K562 (cell line): ENCODE measurements at regions not wholly inside any gene's neighbourhood (a gene's known extent, or its start where the extent isn't known, plus 50 kb on each side); places are given as distances from the start of the nearest gene placed in this dataset.
A peak's percentile ranks its signal among the peaks of the same experiment; 100 is the strongest.

Source experiments
- HNRNPUL1 ChIP-seq: fragments of 200-400 bp; formaldehyde crosslinking; IDR thresholded peaks from 2 replicates; pipeline ENCODE4 v1.6.1; 2017; ENCODE audit warnings: low read length
- MCM5 ChIP-seq: fragments of 450-650 bp; IDR thresholded peaks from 2 replicates; pipeline ENCODE4 v1.6.1; 2016; ENCODE audit warnings: low read depth
- MIER1 ChIP-seq: fragments of 450-650 bp; IDR thresholded peaks from 2 replicates; pipeline ENCODE4 v1.6.1; 2016; ENCODE audit warnings: antibody characterized with exemption, mild to moderate bottlenecking, low read depth
- NFYB ChIP-seq: IDR thresholded peaks from 2 replicates; pipeline ENCODE4 v1.6.1; 2011; ENCODE audit warnings: mild to moderate bottlenecking, moderate library complexity; ENCODE audit not compliant: insufficient read length; ENCODE audit errors: extremely low read depth
- POLR3A ChIP-seq: IDR thresholded peaks from 2 replicates; pipeline ENCODE4 v1.6.1; 2011; ENCODE audit warnings: borderline replicate concordance, mild to moderate bottlenecking, moderate library complexity; ENCODE audit not compliant: insufficient read length, insufficient read depth; ENCODE audit errors: extremely low read depth
- RBM34 ChIP-seq: fragments of 200-400 bp; formaldehyde crosslinking; IDR thresholded peaks from 2 replicates; pipeline ENCODE4 v1.6.1; 2018; ENCODE audit warnings: low read length, borderline replicate concordance; ENCODE audit not compliant: insufficient read depth
- SMAD3 ChIP-seq: fragments of 450-650 bp; formaldehyde crosslinking; conservative IDR thresholded peaks from 2 replicates; pipeline ENCODE4 v1.4.0; 2020; ENCODE audit warnings: mild to moderate bottlenecking
- TAF15 ChIP-seq: fragments of 200-400 bp; formaldehyde crosslinking; IDR thresholded peaks from 2 replicates; pipeline ENCODE4 v1.6.1; 2017; ENCODE audit warnings: mild to moderate bottlenecking, low read depth, low read length, moderate library complexity
- TEAD1 ChIP-seq, 2 experiments: fragments of 450-650 bp in 1 of 2; sonication (generic) in 1 of 2; formaldehyde crosslinking; IDR thresholded peaks; 2 replicates each; pipeline versions ENCODE4 v1.4.0 to v1.8.0; 2020 to 2022; ENCODE audit warnings: mild to moderate bottlenecking in 2 of 2, missing genetic modification reagents in 1 of 2
- TGIF2 ChIP-seq: sonication (generic); formaldehyde crosslinking; IDR thresholded peaks from 2 replicates; pipeline ENCODE4 v1.8.1; 2022; ENCODE audit warnings: mild to moderate bottlenecking, missing genetic modification reagents, moderate library complexity
- TF ChIP-seq, protein P1 (sequence below): sonication (generic); formaldehyde crosslinking; IDR thresholded peaks from 2 replicates; pipeline ENCODE4 v1.8.0; 2022; ENCODE audit warnings: missing genetic modification reagents, mild to moderate bottlenecking, borderline replicate concordance
- TF ChIP-seq, protein P2 (sequence below): fragments of 250-450 bp; sonication (Bioruptor Pico); IDR thresholded peaks from 2 replicates; pipeline ENCODE4 v1.4.0; 2020; ENCODE audit warnings: mild to moderate bottlenecking
- TF ChIP-seq, protein P3 (sequence below), 2 experiments: fragments of 450-650 bp in 1 of 2; sonication (generic) in 1 of 2; formaldehyde crosslinking in 1 of 2; IDR thresholded peaks in 1 of 2; conservative IDR thresholded peaks in 1 of 2; 2 replicates each; pipeline versions ENCODE4 v1.6.1 to v1.8.1; 2016 to 2023; ENCODE audit warnings: mild to moderate bottlenecking in 2 of 2, moderate library complexity in 2 of 2, inconsistent platforms in 1 of 2, missing genetic modification reagents in 1 of 2
- TF ChIP-seq, protein P4 (sequence below), 2 experiments: fragments of 200-800 bp in 1 of 2; sonication (Bioruptor generic) in 1 of 2; sonication (generic) in 1 of 2; formaldehyde crosslinking in 1 of 2; IDR thresholded peaks in 1 of 2; conservative IDR thresholded peaks in 1 of 2; 2 replicates each; pipeline versions ENCODE4 v1.5.0 to v1.6.1; 2016 to 2020; ENCODE audit warnings: missing compliant biosample characterization in 1 of 2, missing genetic modification characterization in 1 of 2, missing genetic modification reagents in 1 of 2
- TF ChIP-seq, protein P5 (sequence below): fragments of 450-650 bp; formaldehyde crosslinking; conservative IDR thresholded peaks from 2 replicates; pipeline ENCODE4 v1.4.0; 2022; ENCODE audit warnings: mild to moderate bottlenecking, missing genetic modification characterization
- TF ChIP-seq, protein P6 (sequence below): IDR thresholded peaks from 2 replicates; pipeline ENCODE4 v1.6.1; 2012; ENCODE audit warnings: low read depth, low read length, improper control_type of control experiment, borderline replicate concordance

DNA sequence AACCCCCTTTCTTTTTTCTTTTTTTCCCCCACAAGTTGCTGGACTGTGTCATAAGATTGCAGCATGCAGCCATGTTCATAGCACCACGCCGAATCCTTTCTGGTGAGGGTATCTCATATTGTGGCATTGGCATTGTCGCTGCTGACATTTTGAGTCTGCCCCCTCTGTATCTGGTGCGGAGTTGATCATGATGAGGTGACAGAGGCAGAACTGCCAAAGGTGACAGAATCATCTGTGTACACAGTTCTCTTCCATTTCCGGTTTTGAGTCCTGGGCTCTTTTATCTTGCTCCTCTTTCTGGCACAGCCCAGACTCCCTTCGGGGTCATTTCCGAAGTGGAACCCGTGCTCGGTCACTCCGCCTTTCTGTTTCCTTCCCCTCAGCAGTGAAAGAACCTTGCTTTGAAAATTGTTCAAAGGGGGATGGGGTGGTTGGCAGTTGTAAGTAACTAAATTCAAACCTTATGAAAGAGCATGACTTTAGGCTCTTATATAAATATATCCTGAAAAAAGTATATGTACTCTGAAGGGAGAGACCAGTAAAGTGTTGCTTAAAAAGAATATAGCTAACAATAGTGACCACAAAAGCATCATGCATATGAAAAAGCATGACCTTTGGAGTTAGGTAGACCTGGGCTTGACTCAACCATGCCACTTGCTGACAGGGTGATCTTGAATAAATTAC lies 55.0 kb upstream of the BMP2K start (continued):
- TF ChIP-seq HNRNPUL1 (no peak), POLR3A (no peak), TEAD1 (CRISPR knock-in tag; IDR thresholded peaks at IDR 0.05) (peak in 1 of 2 experiments; percentile 46; a peak in 1 of 4 replicates), MIER1 (no peak), TAF15 (no peak), MCM5 (no peak), TGIF2 (no peak), RBM34 (no peak), SMAD3 (CRISPR knock-in tag) (no peak; the same call in 1 of the 2 replicates), NFYB (no peak)
- TF ChIP-seq, protein P1, sequence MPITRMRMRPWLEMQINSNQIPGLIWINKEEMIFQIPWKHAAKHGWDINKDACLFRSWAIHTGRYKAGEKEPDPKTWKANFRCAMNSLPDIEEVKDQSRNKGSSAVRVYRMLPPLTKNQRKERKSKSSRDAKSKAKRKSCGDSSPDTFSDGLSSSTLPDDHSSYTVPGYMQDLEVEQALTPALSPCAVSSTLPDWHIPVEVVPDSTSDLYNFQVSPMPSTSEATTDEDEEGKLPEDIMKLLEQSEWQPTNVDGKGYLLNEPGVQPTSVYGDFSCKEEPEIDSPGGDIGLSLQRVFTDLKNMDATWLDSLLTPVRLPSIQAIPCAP (CRISPR knock-in tag): no peak
- TF ChIP-seq, protein P2, sequence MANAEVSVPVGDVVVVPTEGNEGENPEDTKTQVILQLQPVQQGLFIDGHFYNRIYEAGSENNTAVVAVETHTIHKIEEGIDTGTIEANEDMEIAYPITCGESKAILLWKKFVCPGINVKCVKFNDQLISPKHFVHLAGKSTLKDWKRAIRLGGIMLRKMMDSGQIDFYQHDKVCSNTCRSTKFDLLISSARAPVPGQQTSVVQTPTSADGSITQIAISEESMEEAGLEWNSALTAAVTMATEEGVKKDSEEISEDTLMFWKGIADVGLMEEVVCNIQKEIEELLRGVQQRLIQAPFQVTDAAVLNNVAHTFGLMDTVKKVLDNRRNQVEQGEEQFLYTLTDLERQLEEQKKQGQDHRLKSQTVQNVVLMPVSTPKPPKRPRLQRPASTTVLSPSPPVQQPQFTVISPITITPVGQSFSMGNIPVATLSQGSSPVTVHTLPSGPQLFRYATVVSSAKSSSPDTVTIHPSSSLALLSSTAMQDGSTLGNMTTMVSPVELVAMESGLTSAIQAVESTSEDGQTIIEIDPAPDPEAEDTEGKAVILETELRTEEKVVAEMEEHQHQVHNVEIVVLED (CRISPR knock-in tag): no peak
- TF ChIP-seq, protein P3, sequence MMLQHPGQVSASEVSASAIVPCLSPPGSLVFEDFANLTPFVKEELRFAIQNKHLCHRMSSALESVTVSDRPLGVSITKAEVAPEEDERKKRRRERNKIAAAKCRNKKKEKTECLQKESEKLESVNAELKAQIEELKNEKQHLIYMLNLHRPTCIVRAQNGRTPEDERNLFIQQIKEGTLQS (IDR thresholded peaks at IDR 0.05): peak; percentile 78
- TF ChIP-seq, protein P3 (CRISPR knock-in tag; conservative IDR thresholded peaks at IDR 0.05): no peak
- TF ChIP-seq, protein P4, sequence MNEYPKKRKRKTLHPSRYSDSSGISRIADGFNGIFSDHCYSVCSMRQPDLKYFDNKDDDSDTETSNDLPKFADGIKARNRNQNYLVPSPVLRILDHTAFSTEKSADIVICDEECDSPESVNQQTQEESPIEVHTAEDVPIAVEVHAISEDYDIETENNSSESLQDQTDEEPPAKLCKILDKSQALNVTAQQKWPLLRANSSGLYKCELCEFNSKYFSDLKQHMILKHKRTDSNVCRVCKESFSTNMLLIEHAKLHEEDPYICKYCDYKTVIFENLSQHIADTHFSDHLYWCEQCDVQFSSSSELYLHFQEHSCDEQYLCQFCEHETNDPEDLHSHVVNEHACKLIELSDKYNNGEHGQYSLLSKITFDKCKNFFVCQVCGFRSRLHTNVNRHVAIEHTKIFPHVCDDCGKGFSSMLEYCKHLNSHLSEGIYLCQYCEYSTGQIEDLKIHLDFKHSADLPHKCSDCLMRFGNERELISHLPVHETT (CRISPR knock-in tag; conservative IDR thresholded peaks at IDR 0.05 in 1 of 2, IDR thresholded peaks at IDR 0.05 in 1 of 2): peak in 1 of 2 experiments; percentile 8; a peak in 1 of 4 replicates
- TF ChIP-seq, protein P5, sequence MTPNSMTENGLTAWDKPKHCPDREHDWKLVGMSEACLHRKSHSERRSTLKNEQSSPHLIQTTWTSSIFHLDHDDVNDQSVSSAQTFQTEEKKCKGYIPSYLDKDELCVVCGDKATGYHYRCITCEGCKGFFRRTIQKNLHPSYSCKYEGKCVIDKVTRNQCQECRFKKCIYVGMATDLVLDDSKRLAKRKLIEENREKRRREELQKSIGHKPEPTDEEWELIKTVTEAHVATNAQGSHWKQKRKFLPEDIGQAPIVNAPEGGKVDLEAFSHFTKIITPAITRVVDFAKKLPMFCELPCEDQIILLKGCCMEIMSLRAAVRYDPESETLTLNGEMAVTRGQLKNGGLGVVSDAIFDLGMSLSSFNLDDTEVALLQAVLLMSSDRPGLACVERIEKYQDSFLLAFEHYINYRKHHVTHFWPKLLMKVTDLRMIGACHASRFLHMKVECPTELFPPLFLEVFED: peak; percentile 55; the same call in 1 of the 2 replicates
- TF ChIP-seq, protein P6, sequence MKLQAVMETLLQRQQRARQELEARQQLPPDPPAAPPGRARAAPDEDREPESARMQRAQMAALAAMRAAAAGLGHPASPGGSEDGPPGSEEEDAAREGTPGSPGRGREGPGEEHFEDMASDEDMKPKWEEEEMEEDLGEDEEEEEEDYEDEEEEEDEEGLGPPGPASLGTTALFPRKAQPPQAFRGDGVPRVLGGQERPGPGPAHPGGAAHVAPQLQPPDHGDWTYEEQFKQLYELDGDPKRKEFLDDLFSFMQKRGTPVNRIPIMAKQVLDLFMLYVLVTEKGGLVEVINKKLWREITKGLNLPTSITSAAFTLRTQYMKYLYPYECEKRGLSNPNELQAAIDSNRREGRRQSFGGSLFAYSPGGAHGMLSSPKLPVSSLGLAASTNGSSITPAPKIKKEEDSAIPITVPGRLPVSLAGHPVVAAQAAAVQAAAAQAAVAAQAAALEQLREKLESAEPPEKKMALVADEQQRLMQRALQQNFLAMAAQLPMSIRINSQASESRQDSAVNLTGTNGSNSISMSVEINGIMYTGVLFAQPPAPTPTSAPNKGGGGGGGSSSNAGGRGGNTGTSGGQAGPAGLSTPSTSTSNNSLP: peak; percentile 66; the same call in 1 of the 2 replicates
